ENCODE measurements at regions not wholly inside any gene's neighbourhood (a gene's known extent, or its start where the extent isn't known, plus 50 kb on each side); places are given as distances from the start of the nearest gene placed in this dataset.

- BruUV-seq (replicated peaks), result no TSS peak
- H3K4me3 ChIP-seq (ENCODE audit: low read depth, low read length, poor library complexity, severe bottlenecking), result no peak overlapping the region
- CTCF ChIA-PET (ENCODE audit: unreplicated experiment), result no interaction called here
- H3K4me1 ChIP-seq (ENCODE audit: insufficient read depth, low read length, poor library complexity, severe bottlenecking), result no peaks in the 10 kb centered on the region
- H3K4me2 ChIP-seq (ENCODE audit: low read length), result no peak overlapping the region
- no peaks in the 10 kb centered on the region for H3K9me3 ChIP-seq (ENCODE audit: low read length)
- no peak for DNase-seq (ENCODE audit: low spot score)
- no peak overlapping the region for H2AFZ ChIP-seq (ENCODE audit: low read length)
- no peaks in the 10 kb centered on the region for H3K79me2 ChIP-seq (ENCODE audit: insufficient read depth, low read depth, low read length)
- POLR2A ChIA-PET, result no interaction called here
- intact Hi-C loops (cut with micrococcal nuclease; ENCODE audit: unreplicated experiment), result no loop called here
- no peaks in the 10 kb centered on the region for H3K9me2 ChIP-seq (ENCODE audit: insufficient read depth, low read length)
- no peak for TF ChIP-seq EZH2phosphoT487 (IDR thresholded peaks at IDR 0.05; ENCODE audit: borderline replicate concordance, low read depth, low read length)
- TF ChIP-seq, protein P1, sequence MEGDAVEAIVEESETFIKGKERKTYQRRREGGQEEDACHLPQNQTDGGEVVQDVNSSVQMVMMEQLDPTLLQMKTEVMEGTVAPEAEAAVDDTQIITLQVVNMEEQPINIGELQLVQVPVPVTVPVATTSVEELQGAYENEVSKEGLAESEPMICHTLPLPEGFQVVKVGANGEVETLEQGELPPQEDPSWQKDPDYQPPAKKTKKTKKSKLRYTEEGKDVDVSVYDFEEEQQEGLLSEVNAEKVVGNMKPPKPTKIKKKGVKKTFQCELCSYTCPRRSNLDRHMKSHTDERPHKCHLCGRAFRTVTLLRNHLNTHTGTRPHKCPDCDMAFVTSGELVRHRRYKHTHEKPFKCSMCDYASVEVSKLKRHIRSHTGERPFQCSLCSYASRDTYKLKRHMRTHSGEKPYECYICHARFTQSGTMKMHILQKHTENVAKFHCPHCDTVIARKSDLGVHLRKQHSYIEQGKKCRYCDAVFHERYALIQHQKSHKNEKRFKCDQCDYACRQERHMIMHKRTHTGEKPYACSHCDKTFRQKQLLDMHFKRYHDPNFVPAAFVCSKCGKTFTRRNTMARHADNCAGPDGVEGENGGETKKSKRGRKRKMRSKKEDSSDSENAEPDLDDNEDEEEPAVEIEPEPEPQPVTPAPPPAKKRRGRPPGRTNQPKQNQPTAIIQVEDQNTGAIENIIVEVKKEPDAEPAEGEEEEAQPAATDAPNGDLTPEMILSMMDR (conservative IDR thresholded peaks at IDR 0.05; ENCODE audit: low read length), result no peak
- no peaks in the 10 kb centered on the region for H4K20me1 ChIP-seq (ENCODE audit: insufficient read depth, low read length)
- no peak overlapping the region for H3K27ac ChIP-seq (ENCODE audit: low read depth, low read length, poor library complexity, severe bottlenecking)
- no peaks in the 10 kb centered on the region for H3K36me3 ChIP-seq (ENCODE audit: insufficient read depth, low read length)
Measured at GRCh38 chr5:44644628-44645027, 164.1 kb upstream of the MRPS30 start.

DNA sequence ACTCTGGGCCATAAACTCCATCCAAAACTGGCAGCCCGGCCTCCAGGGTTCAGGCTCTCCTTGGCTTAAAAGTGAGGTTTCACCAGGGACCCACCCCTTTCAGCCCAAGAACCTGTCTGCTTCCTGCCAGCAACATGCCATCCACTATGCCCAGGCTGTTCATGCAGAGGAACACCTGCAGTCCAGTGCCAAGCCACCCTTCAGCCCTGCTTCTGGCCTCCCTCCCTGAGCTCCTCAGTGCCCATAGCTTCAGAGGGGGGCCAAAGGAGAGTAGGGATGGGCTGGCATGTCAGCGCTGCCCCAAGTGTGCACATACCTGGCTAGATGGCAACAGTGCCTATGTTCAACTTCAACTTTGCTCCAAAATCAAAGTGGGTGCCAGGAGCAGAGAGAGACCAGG is 166.9 kb upstream of the MRPS30 start:
- Histone ChIP-seq H3K4me2 (ENCODE audit: low read length) (no peak overlapping the region), H3K79me2 (ENCODE audit: insufficient read depth, low read depth, low read length) (no peaks in the 10 kb centered on the region), H3K36me3 (ENCODE audit: insufficient read depth, low read length) (no peaks in the 10 kb centered on the region), H4K20me1 (ENCODE audit: insufficient read depth, low read length) (no peaks in the 10 kb centered on the region), H3K9me2 (ENCODE audit: insufficient read depth, low read length) (no peaks in the 10 kb centered on the region), H3K27ac (ENCODE audit: low read depth, low read length, poor library complexity, severe bottlenecking) (no peak overlapping the region), H2AFZ (ENCODE audit: low read length) (no peak overlapping the region), H3K4me3 (ENCODE audit: low read depth, low read length, poor library complexity, severe bottlenecking) (no peak overlapping the region), H3K9me3 (ENCODE audit: low read length) (no peaks in the 10 kb centered on the region), H3K4me1 (ENCODE audit: insufficient read depth, low read length, poor library complexity, severe bottlenecking) (no peaks in the 10 kb centered on the region)
- ChIA-PET CTCF (ENCODE audit: unreplicated experiment) (no interaction called here), POLR2A (no interaction called here)
- BruUV-seq (replicated peaks), result no TSS peak
- no peak for DNase-seq (ENCODE audit: low spot score)
- no peak for TF ChIP-seq EZH2phosphoT487 (IDR thresholded peaks at IDR 0.05; ENCODE audit: borderline replicate concordance, low read depth, low read length)
- TF ChIP-seq, protein P1 (conservative IDR thresholded peaks at IDR 0.05; ENCODE audit: low read length), result no peak
- intact Hi-C loops (cut with micrococcal nuclease; ENCODE audit: unreplicated experiment), result no loop called here

GRCh38 chr5:44640945-44641456 is 167.7 kb upstream of the MRPS30 start:
- POLR2A ChIA-PET, result no interaction called here
- intact Hi-C loops (cut with micrococcal nuclease; ENCODE audit: unreplicated experiment), result no loop called here

More at GRCh38 chr5:44640945-44641456, 167.7 kb upstream of the MRPS30 start:
- H3K36me3 ChIP-seq (ENCODE audit: insufficient read depth, low read length), result no peaks in the 10 kb centered on the region
- H3K4me3 ChIP-seq (ENCODE audit: low read depth, low read length, poor library complexity, severe bottlenecking), result no peak overlapping the region
- DNase-seq (ENCODE audit: low spot score), result no peak
- no peaks in the 10 kb centered on the region for H3K79me2 ChIP-seq (ENCODE audit: insufficient read depth, low read depth, low read length)
- TF ChIP-seq, protein P1 (conservative IDR thresholded peaks at IDR 0.05; ENCODE audit: low read length), result no peak
- CTCF ChIA-PET (ENCODE audit: unreplicated experiment), result no interaction called here
- no peaks in the 10 kb centered on the region for H3K9me3 ChIP-seq (ENCODE audit: low read length)
- no peak overlapping the region for H3K4me2 ChIP-seq (ENCODE audit: low read length)
- no peaks in the 10 kb centered on the region for H4K20me1 ChIP-seq (ENCODE audit: insufficient read depth, low read length)
- no TSS peak for BruUV-seq (replicated peaks)
- H3K9me2 ChIP-seq (ENCODE audit: insufficient read depth, low read length), result no peaks in the 10 kb centered on the region
- H2AFZ ChIP-seq (ENCODE audit: low read length), result no peak overlapping the region
- H3K4me1 ChIP-seq (ENCODE audit: insufficient read depth, low read length, poor library complexity, severe bottlenecking), result no peaks in the 10 kb centered on the region
- no peak overlapping the region for H3K27ac ChIP-seq (ENCODE audit: low read depth, low read length, poor library complexity, severe bottlenecking)

Measured in OCI-LY7 (cell line).